ENCODE measurements at regions not wholly inside any gene's neighbourhood (a gene's known extent, or its start where the extent isn't known, plus 50 kb on each side); places are given as distances from the start of the nearest gene placed in this dataset.
A peak's percentile ranks its signal among the peaks of the same experiment; 100 is the strongest.
"Not testable (repeated sequence)": the region's sequence is repeated elsewhere in the genome, so short reads cannot be mapped to it uniquely, and the experiment has no call there.

DNA sequence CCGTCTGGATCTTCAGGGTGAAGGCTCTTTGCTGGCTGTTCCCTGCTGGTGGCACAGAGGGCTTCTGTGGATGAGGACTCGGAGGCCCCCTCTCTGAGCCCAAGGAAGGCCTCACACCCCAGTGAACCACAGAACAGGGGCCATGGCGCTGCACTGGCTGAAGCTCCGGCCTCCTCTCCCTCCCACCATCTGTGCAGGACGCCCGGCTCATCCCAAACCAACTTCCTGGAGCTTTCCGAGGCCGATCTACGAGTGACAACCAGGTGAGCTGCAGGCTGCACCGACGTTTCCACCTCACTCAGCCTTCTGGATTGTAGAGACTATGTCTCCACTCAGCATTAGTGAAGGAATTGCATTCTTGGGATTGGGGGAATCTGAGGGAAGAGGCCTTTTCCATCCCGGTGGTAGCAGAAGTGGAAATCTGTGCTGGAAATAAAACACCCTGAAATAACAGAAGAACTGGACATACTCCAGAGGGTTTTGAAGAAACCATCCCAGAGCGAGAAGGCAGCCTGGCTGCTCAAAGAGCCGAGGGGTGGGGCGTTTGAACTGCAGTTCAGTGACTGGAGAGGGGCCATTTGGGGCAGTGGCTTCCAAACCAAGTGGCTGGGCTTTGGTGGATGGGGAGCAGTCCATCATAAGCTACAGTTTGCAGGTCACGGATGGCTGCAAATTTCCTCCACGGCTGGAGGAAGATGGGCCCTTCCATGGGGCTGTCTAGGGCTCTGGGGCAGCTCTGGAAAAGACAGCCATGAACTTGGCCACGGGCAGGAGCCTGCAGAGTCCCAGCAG lies 120.7 kb upstream of the ZNF469 start:
- ATAC-seq (ENCODE audit: low FRiP score); DNase-seq (ENCODE audit: low spot score): not testable (repeated sequence)

DNA sequence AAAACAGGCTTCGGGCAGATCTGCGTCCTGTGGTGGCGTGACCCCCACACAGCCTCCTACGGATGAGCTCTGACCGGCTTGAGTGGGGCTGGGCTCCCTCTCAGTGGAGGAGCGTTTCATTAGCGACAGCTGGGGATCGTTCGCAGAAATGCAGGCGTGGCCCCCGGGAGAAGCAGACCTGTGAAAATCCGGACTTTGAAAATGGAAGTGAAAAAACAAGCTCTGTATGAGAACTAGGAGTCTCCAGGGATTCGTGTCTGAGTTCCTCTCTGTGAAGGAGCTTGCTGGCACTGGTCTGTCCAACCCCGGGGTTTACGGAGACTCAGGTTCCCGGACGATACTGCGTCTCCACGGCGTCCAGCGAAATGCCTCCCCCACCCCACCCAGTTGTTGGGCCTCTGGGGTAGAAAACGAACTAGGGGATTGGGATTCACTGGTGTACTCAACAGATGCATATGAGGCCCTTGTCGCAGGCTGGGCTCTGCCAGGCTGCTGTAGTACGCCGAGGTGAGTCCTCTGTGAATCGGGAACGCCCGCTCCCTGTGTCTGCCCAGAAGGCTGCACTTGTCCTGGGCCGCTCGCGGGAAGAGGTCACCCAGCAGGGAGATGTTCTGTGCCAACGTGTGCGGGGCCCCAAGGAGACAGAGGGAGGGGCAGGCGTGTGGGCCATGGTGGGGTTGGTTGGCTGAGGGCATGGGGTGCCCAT lies 119.7 kb upstream of the ZNF469 start:
- peak; percentile 10 for ATAC-seq (ENCODE audit: low FRiP score)
- not testable (repeated sequence) for DNase-seq (ENCODE audit: low spot score)

DNA sequence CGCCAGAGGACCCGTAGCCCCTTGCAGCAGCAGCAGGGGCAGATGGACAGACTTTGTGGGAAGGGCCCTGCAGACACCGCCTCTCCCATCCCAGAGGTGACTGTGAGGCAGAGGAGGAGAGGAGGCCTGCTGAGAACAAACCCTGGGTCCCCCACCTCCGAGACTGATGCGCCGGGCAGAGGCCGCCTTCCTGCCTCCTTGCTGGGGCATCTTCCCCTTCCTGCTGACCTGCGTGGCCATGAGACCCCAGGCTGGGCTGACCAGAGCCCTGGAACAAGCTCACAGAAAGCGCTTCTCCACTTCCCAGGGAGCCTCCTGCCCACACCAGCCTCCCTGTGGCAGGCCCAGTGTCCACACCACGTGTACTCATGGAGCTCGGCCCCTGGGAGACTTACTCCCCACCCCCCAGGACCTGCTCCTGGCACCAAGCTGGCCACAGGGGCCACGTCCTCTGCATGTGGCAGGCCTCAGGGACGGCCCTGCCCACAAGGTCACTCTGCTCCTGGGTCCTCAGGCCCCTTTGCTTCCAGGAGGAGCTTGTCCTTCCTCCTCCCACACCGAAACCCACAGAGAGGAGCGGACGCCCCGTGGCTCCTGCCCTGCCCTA lies 119.0 kb upstream of the ZNF469 start:
- ATAC-seq (ENCODE audit: low FRiP score) = not testable (repeated sequence)

DNA sequence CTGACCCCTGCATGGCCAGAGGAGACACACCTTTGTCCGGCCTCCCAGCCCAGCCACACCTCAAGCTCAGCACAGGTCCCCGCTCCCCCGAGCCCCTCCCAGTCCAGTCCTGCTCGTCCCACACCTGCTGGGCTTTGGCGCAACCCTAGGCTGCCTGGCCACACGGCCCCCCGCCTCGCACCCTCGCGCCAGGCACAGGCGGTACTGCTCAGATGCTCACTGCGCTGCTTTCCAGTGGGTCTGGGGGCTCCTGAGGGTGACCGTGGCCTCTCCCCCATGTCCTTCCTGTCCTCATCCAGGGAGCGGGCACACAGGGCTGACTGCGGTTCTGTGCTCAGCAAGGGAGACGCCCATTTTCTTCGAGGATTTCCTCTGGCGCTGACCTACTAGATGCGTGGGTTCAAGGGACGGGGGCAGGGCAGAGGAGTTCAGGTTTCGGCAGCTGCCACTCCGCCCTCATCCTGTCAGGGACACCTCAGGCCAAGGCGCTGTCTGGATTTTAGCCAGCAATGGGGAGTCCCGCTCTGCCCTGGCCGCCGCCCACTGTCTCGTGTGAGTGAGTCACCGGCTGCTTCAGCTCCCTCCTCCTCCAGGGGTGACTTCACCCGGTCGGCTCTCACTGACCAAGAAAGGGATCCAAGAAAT lies 118.0 kb upstream of the ZNF469 start:
- TF ChIP-seq, protein P1, sequence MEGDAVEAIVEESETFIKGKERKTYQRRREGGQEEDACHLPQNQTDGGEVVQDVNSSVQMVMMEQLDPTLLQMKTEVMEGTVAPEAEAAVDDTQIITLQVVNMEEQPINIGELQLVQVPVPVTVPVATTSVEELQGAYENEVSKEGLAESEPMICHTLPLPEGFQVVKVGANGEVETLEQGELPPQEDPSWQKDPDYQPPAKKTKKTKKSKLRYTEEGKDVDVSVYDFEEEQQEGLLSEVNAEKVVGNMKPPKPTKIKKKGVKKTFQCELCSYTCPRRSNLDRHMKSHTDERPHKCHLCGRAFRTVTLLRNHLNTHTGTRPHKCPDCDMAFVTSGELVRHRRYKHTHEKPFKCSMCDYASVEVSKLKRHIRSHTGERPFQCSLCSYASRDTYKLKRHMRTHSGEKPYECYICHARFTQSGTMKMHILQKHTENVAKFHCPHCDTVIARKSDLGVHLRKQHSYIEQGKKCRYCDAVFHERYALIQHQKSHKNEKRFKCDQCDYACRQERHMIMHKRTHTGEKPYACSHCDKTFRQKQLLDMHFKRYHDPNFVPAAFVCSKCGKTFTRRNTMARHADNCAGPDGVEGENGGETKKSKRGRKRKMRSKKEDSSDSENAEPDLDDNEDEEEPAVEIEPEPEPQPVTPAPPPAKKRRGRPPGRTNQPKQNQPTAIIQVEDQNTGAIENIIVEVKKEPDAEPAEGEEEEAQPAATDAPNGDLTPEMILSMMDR (IDR thresholded peaks at IDR 0.05) = no peak
- DNase-seq (ENCODE audit: low spot score) (peak; percentile 96), ATAC-seq (ENCODE audit: low FRiP score) (peak; percentile 94)

More for the DNA sequence above, 119.0 kb upstream of the ZNF469 start:
- DNase-seq (ENCODE audit: low spot score) = not testable (repeated sequence)

DNA sequence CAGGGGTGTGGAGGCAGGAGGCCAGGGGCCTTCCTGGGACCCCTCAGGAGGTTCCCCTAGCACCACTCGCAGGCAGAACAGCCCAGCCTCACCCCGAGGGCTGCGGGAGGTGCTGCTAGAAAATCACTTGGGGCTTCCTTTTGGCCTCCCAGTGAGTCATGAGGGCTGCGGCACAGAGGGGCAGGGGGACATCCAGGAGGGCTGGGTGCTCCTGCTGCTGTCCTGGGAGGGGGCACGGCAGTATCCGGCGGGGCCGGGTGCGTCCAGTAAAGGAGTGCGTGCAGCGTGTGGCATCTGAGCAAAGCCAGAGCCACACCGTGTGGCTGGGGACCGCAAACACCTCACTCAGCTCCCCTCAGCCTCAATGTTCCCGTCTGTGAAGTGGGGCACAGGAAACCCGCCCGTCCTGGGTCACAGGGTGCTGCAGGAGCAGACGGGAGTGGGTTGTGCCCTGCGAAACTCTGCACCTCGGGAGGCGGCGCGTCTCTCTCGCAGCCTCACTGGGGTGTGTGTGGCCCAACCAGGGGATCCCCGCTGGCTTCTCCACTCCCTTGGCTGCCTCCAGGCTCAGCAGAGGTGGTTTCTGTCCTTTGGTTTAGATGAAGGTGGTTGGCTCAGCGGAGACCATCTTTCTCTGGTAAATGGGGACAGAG lies 117.3 kb upstream of the ZNF469 start:
- ATAC-seq (ENCODE audit: low FRiP score) = peak; percentile 6
- not testable (repeated sequence) for DNase-seq (ENCODE audit: low spot score)

DNA sequence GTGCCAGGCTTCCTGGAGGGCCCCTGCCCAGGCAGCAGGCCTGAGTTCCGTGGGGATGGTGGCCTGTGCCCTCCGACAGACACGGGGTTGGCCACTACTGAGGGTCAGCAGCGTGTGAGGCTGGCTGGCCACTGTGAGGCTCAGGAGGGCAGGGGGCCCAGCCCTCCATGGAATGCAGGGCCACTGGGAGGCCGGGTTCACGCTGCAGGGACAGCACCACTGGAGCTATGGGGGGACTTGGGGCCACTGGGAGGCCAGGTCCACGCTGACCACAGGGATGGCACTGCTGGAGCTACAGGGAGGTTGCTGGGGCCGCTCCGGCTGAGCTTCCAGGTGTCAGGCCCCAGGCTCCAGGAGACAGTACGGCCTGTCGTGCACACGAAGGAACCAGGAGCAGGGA lies 116.7 kb upstream of the ZNF469 start:
- DNase-seq (ENCODE audit: low spot score); ATAC-seq (ENCODE audit: low FRiP score): not testable (repeated sequence)

DNA sequence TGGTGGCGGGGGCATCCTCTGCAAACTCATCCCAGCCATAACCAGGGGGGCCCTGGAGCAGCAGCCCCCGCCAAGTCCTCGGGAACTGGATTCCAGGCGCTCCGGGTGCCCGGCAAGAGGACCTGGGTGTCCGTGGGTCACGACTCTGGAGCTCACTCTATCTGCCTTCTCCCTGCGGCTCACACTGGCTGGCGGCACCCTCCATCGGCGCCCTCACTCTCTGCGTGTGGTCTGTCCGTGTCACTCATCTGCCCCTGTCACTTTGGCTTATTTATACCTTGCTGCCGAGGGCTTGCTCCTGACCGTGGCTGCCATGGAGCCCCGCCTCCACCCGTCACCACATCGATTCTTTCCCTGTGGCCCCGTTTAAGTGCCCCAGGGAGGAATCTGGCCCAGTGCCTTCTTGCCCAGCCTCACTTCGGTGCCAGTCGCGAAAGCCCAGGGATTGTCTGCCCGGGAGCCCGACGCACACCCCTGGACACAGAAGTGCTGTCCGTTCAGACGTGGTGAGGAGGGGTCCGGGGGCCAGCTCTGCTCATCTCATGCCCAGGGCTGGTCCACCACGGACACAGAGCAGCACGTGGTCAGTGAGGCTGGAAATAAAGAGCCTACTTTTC lies 115.7 kb upstream of the ZNF469 start:
- DNase-seq (ENCODE audit: low spot score); ATAC-seq (ENCODE audit: low FRiP score): not testable (repeated sequence)

DNA sequence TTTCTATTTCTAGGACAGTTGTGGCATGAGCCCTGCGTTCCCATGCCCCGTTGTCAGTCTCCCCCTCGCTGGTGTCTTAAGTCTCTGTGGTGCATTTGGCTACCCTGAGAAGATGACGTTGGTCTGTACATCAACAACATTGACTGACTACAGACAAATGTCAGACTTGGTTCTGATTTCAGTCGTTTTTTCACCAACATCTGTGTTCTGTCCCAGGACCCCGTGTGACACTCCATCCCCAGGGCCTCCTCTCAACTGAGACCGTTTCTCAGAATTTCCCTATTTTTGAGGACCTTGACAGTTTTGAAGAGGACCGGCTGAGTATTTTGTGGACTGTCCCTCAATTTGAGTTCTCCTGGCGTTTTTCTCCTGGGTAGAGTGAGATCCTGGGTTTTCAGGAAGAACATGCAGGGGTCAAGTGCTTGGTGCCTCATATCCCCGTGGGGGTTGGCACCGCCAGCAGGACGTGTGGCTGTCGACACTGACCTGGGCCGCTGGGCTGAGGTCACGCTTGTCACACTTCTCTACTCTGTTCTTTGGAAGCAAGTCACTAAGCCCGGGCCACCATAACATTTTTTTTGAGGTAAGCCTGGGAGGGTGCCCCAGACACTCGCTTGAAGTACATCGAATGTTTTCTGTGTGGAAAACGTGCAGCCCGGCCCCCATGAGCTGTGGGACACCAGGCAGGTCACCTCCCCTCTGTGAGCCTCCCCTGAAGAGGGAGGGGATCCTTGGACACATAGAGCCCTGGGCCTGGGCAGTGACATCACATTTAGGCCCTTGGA lies 114.4 kb upstream of the ZNF469 start:
- DNase-seq (ENCODE audit: low spot score); ATAC-seq (ENCODE audit: low FRiP score): not testable (repeated sequence)

DNA sequence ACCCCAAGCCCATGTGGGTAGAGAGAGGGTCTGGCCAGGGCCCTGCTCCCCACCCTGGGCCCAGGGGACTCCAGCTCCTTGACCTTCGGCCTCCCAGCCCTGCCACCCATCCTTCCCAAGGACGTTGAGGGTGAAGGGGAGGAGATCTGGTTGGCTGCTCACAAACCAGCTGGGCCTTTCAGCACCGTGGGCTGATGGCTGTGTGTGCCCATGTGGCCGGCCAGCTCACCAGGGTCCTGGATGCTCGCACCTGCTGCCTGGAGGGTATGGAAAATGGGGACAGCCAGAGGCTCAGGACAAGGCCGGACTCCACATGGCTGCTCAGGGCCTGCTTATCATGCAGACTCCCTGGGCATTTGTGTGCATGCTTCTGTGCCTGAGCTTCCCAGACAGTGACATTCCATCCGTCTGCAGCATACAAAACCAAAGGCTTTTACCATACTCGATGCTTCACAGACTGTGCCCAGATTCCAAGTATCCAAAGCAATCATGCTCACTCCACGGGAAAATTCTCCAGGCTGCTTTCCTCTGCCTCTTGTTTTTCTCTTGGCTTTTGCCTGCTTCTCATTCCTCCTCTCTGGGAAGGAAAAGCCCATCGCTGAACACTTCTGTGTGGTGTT lies 112.5 kb upstream of the ZNF469 start:
- not testable (repeated sequence) for ATAC-seq (ENCODE audit: low FRiP score); DNase-seq (ENCODE audit: low spot score)

DNA sequence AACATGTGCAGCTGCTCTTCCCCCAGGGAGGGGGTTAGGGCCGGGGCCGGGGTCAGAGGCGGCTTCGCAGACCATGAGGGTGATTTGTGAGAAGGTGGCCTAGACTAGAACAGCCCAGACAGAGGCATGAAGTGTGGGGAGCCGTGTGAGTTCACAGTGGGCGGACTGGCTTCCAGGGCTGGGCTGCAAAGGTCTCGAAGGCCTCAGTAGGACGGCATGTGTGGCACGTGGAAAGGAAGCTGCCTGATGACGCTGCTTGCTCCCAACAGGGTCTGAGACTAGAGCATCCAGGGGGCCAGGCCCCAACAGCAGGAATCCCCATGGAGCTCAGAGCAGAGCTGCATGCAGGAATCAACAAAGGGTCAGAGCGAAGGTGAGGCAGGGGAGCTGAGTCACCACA lies 111.5 kb upstream of the ZNF469 start:
- not testable (repeated sequence) for DNase-seq (ENCODE audit: low spot score)

DNA sequence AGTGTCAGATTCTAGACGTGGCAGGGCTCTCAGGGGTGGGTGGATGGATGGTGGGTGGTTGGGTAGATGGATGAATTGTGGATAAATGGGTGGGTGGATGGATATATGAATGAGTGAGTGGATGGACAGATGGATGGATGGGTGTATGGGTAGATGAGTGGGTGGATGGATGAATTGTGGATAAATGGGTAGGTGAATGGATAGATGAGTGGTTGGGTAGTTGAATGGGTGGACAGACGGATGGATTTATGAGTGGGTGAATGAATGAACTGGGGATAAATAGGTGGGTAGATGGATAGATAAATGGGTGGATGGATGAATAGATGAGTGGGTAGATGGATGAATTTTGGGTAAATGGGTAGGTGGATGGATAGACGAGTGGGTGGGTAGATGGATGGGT lies 111.0 kb upstream of the ZNF469 start:
- DNase-seq (ENCODE audit: low spot score); ATAC-seq (ENCODE audit: low FRiP score): not testable (repeated sequence)

More for the DNA sequence above, 111.5 kb upstream of the ZNF469 start:
- not testable (repeated sequence) for ATAC-seq (ENCODE audit: low FRiP score)

DNA sequence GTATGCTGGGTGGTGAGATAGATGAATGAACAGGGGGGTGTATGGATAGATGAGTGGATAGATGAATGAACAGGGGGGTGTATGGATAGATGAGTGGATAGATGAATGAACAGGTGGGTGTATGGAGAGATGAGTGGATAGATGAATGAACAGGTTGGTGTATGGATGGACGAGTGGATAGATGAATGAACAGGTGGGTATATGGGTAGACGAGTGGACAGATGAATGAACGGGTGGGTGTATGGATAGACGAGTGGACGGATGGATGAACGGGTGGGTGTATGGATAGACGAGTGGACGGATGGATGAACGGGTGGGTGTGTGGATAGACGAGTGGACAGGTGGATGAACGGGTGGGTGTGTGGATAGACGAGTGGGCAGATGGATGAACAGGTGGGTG lies 110.3 kb upstream of the ZNF469 start:
- not testable (repeated sequence) for ATAC-seq (ENCODE audit: low FRiP score); DNase-seq (ENCODE audit: low spot score)

DNA sequence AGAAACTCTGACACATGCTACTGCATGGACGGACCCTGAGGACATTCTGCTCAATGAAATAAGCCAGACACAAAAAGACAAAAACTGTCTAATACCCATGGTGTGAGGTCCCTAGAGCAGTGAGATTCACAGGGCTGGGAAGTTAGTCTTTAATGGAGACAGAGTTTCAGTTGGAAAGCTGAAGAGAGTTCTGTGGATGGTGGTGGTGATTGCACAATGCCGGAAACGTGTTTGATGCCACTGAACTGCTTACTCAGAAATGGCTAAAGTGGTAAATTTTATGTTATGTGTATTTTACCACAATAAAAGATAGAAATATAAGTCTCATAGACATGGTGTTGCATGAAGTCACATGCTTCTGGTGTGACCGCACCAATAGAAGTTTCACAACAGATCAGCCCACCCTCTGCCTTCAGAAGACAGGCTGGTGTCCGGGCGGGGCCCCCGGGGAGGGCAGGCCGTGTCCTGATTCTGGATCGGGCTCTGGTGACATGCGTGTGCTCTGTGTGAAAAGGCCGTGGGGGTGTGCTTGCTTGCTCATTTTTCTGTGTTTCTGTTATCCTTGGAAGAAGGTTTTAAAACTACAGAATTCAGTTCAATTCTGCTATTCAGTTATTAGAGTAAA lies 108.5 kb upstream of the ZNF469 start:
- peak; percentile 64 for ATAC-seq (ENCODE audit: low FRiP score)
- DNase-seq (ENCODE audit: low spot score) = not testable (repeated sequence)

Measured in omental fat pad (tissue), 3 donors.